ENCODE measurements at regions not wholly inside any gene's neighbourhood (a gene's known extent, or its start where the extent isn't known, plus 50 kb on each side); places are given as distances from the start of the nearest gene placed in this dataset.

DNA sequence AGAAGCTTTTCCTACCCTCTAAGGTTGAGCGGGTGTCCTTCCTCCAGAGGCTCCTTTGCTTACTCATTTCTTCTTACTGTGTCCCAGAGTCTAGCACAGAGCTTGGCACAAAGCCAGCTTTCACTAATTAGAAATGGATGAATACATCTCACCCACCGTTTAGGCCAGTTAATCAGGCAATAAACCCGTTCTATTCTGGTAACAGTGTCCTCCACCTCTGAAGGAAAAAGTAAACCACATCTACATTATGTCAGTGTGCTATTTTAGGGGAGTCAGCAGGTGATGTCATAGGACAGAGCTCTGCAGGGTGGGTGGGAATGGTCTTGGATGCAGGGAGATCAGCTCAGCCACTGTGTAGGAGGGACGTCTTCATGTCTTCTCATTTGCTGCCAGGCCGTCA, 109.2 kb downstream of the OSTF1 start:
- ATAC-seq (no peak), DNase-seq (ENCODE audit: low read depth, low spot score) (no peak)
- TF ChIP-seq SIN3A (IDR thresholded peaks at IDR 0.05; ENCODE audit: borderline replicate concordance, insufficient read depth, low read depth, low read length) = no peak
- TF ChIP-seq REST (IDR thresholded peaks at IDR 0.05; ENCODE audit: insufficient read depth in 1 of 2, low read depth in 2 of 2, low read length in 1 of 2) = no peak
- no peak for TF ChIP-seq TCF7L2 (IDR thresholded peaks at IDR 0.05; ENCODE audit: low read depth, low read length)
- TF ChIP-seq POLR2AphosphoS5 (IDR thresholded peaks at IDR 0.05; ENCODE audit: low read depth, low read length) = no peak
- TF ChIP-seq, protein P1, sequence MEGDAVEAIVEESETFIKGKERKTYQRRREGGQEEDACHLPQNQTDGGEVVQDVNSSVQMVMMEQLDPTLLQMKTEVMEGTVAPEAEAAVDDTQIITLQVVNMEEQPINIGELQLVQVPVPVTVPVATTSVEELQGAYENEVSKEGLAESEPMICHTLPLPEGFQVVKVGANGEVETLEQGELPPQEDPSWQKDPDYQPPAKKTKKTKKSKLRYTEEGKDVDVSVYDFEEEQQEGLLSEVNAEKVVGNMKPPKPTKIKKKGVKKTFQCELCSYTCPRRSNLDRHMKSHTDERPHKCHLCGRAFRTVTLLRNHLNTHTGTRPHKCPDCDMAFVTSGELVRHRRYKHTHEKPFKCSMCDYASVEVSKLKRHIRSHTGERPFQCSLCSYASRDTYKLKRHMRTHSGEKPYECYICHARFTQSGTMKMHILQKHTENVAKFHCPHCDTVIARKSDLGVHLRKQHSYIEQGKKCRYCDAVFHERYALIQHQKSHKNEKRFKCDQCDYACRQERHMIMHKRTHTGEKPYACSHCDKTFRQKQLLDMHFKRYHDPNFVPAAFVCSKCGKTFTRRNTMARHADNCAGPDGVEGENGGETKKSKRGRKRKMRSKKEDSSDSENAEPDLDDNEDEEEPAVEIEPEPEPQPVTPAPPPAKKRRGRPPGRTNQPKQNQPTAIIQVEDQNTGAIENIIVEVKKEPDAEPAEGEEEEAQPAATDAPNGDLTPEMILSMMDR (IDR thresholded peaks at IDR 0.05) = no peak
- ChIA-PET CTCF (no interaction called here), POLR2A (no interaction called here)
- Histone ChIP-seq H3K4me3 (ENCODE audit: low read depth in 2 of 2, low read length in 2 of 2) (no peak overlapping the region), H3K36me3 (ENCODE audit: control insufficient read depth, insufficient read depth, low read length) (no peaks in the 10 kb centered on the region), H3K9me3 (ENCODE audit: control insufficient read depth, insufficient read depth, low read depth, low read length) (no peaks in the 10 kb centered on the region), H3K27me3 (ENCODE audit: control insufficient read depth, insufficient read depth, low read length) (no peaks in the 10 kb centered on the region), H3K4me1 (ENCODE audit: control insufficient read depth, insufficient read depth, low read length) (no peaks in the 10 kb centered on the region), H3K27ac (ENCODE audit: low read length) (no peak overlapping the region)
- intact Hi-C loops (cut with micrococcal nuclease; ENCODE audit: unreplicated experiment) = no loop called here
- no TSS peak for BruUV-seq (replicated peaks)
- in situ Hi-C loops (cut with HindIII; ENCODE audit: low pct_unique_long_range_greater_than_20kb, low sequenced_read_pairs) = no loop called here

DNA sequence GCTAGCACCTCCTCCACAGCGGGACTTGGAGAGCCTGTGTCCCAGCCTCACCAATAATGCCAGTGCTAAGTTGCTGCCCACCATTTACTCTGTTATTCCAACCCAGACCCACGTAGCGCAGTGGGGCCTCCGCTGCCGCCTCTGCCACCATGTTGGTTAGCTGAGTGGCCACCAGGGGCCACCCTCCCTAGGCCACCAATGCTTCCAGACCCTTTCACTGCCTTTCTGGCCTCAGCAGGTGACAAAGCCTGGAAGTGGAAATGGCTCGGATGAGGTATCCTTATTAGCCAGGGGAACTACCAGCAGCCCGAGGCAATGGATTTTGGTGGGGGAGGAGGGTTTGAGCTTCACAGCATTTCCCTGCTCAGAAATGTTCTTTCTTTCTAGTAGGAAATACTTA, 110.1 kb downstream of the OSTF1 start:
- intact Hi-C loops (cut with micrococcal nuclease; ENCODE audit: unreplicated experiment) (no loop called here), in situ Hi-C loops (cut with HindIII; ENCODE audit: low pct_unique_long_range_greater_than_20kb, low sequenced_read_pairs) (no loop called here)
- ATAC-seq = no peak
- Histone ChIP-seq H3K4me1 (ENCODE audit: control insufficient read depth, insufficient read depth, low read length) (no peaks in the 10 kb centered on the region), H3K4me3 (ENCODE audit: low read depth in 2 of 2, low read length in 2 of 2) (no peak overlapping the region), H3K36me3 (ENCODE audit: control insufficient read depth, insufficient read depth, low read length) (no peaks in the 10 kb centered on the region), H3K27ac (ENCODE audit: low read length) (no peak overlapping the region), H3K9me3 (ENCODE audit: control insufficient read depth, insufficient read depth, low read depth, low read length) (no peaks in the 10 kb centered on the region), H3K27me3 (ENCODE audit: control insufficient read depth, insufficient read depth, low read length) (no peaks in the 10 kb centered on the region)
- ChIA-PET POLR2A (no interaction called here), CTCF (no interaction called here)
- DNase-seq (ENCODE audit: low read depth, low spot score) = no peak
- TF ChIP-seq SIN3A (IDR thresholded peaks at IDR 0.05; ENCODE audit: borderline replicate concordance, insufficient read depth, low read depth, low read length) (no peak), REST (IDR thresholded peaks at IDR 0.05; ENCODE audit: insufficient read depth in 1 of 2, low read depth in 2 of 2, low read length in 1 of 2) (no peak), POLR2AphosphoS5 (IDR thresholded peaks at IDR 0.05; ENCODE audit: low read depth, low read length) (no peak), TCF7L2 (IDR thresholded peaks at IDR 0.05; ENCODE audit: low read depth, low read length) (no peak)
- TF ChIP-seq, protein P1 (IDR thresholded peaks at IDR 0.05) = peak; percentile 38
- BruUV-seq (replicated peaks) = no TSS peak
